Transverse colon (tissue), 4 donors: ENCODE measurements at regions not wholly inside any gene's neighbourhood (a gene's known extent, or its start where the extent isn't known, plus 50 kb on each side); places are given as distances from the start of the nearest gene placed in this dataset.

Experiments
- EP300 ChIP-seq: sonication (generic); formaldehyde crosslinking; IDR thresholded peaks from one replicate; pipeline ENCODE4 v1.6.1; 2017; ENCODE audit warnings: antibody characterized with exemption, low read depth
- POLR2A ChIP-seq: fragments of 450-650 bp; IDR thresholded peaks from one replicate; pipeline ENCODE4 v1.6.1; 2016; ENCODE audit warnings: antibody characterized with exemption, mild to moderate bottlenecking, moderate library complexity
- POLR2AphosphoS5 ChIP-seq, 3 donors: sonication (generic); formaldehyde crosslinking; IDR thresholded peaks; one replicate each; pipeline ENCODE4 v1.6.1; 2016; ENCODE audit warnings: antibody characterized with exemption in 3 of 3
- TF ChIP-seq, protein P1 (sequence below), 5 experiments: fragments of 200-600 bp in 3 of 5; fragments of 450-650 bp in 2 of 5; sonication (generic) in 3 of 5; IDR thresholded peaks; 1 replicate in 2 of 5; 2 replicates in 3 of 5; pipeline ENCODE4 v1.5.1; 2016 to 2017; ENCODE audit warnings: antibody characterized with exemption in 5 of 5, inconsistent platforms in 3 of 5, mild to moderate bottlenecking in 2 of 5, moderate library complexity in 1 of 5

DNA sequence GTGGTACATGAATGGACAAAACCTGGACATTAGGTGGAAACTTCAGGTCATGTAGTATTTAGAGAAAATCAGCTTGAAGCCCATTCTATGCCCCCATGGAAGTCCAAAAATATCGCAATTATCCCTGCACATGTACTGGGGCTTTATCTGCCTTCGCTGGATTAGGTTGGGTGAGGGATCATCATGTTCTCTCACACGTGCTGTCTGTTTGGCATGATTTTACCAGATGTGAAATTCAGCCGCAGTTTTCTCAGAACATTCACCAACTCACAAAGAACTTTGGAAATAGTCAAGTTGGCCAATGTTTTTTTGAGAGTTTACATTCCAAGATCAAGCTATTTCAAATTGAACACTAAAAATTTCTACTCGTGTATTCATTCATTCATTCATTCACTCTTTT lies 459.8 kb upstream of the CITED2 start:
- TF ChIP-seq, protein P1, sequence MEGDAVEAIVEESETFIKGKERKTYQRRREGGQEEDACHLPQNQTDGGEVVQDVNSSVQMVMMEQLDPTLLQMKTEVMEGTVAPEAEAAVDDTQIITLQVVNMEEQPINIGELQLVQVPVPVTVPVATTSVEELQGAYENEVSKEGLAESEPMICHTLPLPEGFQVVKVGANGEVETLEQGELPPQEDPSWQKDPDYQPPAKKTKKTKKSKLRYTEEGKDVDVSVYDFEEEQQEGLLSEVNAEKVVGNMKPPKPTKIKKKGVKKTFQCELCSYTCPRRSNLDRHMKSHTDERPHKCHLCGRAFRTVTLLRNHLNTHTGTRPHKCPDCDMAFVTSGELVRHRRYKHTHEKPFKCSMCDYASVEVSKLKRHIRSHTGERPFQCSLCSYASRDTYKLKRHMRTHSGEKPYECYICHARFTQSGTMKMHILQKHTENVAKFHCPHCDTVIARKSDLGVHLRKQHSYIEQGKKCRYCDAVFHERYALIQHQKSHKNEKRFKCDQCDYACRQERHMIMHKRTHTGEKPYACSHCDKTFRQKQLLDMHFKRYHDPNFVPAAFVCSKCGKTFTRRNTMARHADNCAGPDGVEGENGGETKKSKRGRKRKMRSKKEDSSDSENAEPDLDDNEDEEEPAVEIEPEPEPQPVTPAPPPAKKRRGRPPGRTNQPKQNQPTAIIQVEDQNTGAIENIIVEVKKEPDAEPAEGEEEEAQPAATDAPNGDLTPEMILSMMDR (IDR thresholded peaks at IDR 0.05), result no peak
- TF ChIP-seq POLR2A (no peak), POLR2AphosphoS5 (IDR thresholded peaks at IDR 0.05) (no peak), EP300 (no peak)
